ENCODE measurements at regions not wholly inside any gene's neighbourhood (a gene's known extent, or its start where the extent isn't known, plus 50 kb on each side); places are given as distances from the start of the nearest gene placed in this dataset.

GRCh38 chr16:85265810-85266209 is 153.5 kb upstream of the CIBAR2 start:
- Histone ChIP-seq H2AFZ (ENCODE audit: low read depth) (no peak overlapping the region), H4K20me1 (ENCODE audit: insufficient read depth) (no peaks in the 10 kb centered on the region), H3K4me3 (IDR thresholded peaks at IDR 0.05; ENCODE audit: insufficient read depth, low read depth, low read length) (no peak overlapping the region), H3K4me2 (no peak overlapping the region), H3K4me1 (ENCODE audit: low read depth, poor library complexity, severe bottlenecking) (no peaks in the 10 kb centered on the region), H3K27ac (no peak overlapping the region), H3K36me3 (ENCODE audit: insufficient read depth) (no peaks in the 10 kb centered on the region), H3K9ac (no peak overlapping the region), H3K27me3 (ENCODE audit: insufficient read depth, low read depth) (peaks cover 94% of the 10 kb centered on the region), H3K79me2 (ENCODE audit: insufficient read depth, low read depth) (no peaks in the 10 kb centered on the region)
- no peak for TF ChIP-seq CTCF (conservative IDR thresholded peaks at IDR 0.05; ENCODE audit: low read depth, low read length)

GRCh38 chr16:85266857-85267256 is 154.6 kb upstream of the CIBAR2 start:
- no peaks in the 10 kb centered on the region for H3K36me3 ChIP-seq (ENCODE audit: insufficient read depth)
- no peak overlapping the region for H3K27ac ChIP-seq
- H3K4me2 ChIP-seq = no peak overlapping the region
- H3K9ac ChIP-seq = no peak overlapping the region
- H3K4me3 ChIP-seq (IDR thresholded peaks at IDR 0.05; ENCODE audit: insufficient read depth, low read depth, low read length) = no peak overlapping the region
- peaks cover 94% of the 10 kb centered on the region for H3K27me3 ChIP-seq (ENCODE audit: insufficient read depth, low read depth)
- no peaks in the 10 kb centered on the region for H3K79me2 ChIP-seq (ENCODE audit: insufficient read depth, low read depth)
- no peak overlapping the region for H2AFZ ChIP-seq (ENCODE audit: low read depth)
- no peaks in the 10 kb centered on the region for H4K20me1 ChIP-seq (ENCODE audit: insufficient read depth)
- H3K4me1 ChIP-seq (ENCODE audit: low read depth, poor library complexity, severe bottlenecking) = no peaks in the 10 kb centered on the region
- no peak for TF ChIP-seq CTCF (conservative IDR thresholded peaks at IDR 0.05; ENCODE audit: low read depth, low read length)

GRCh38 chr16:85267414-85267945 is 155.2 kb upstream of the CIBAR2 start:
- Histone ChIP-seq H3K9ac (no peak overlapping the region), H3K79me2 (ENCODE audit: insufficient read depth, low read depth) (no peaks in the 10 kb centered on the region), H3K4me2 (no peak overlapping the region), H4K20me1 (ENCODE audit: insufficient read depth) (no peaks in the 10 kb centered on the region), H3K4me1 (ENCODE audit: low read depth, poor library complexity, severe bottlenecking) (no peaks in the 10 kb centered on the region), H3K27ac (no peak overlapping the region), H2AFZ (ENCODE audit: low read depth) (no peak overlapping the region), H3K27me3 (ENCODE audit: insufficient read depth, low read depth) (peaks cover 94% of the 10 kb centered on the region), H3K36me3 (ENCODE audit: insufficient read depth) (no peaks in the 10 kb centered on the region), H3K4me3 (IDR thresholded peaks at IDR 0.05; ENCODE audit: insufficient read depth, low read depth, low read length) (no peak overlapping the region)
- no peak for TF ChIP-seq CTCF (conservative IDR thresholded peaks at IDR 0.05; ENCODE audit: low read depth, low read length)

GRCh38 chr16:85269165-85269564 is 156.9 kb upstream of the CIBAR2 start:
- Histone ChIP-seq H3K27ac (no peak overlapping the region), H4K20me1 (ENCODE audit: insufficient read depth) (no peaks in the 10 kb centered on the region), H3K27me3 (ENCODE audit: insufficient read depth, low read depth) (peaks cover 92% of the 10 kb centered on the region), H2AFZ (ENCODE audit: low read depth) (no peak overlapping the region), H3K79me2 (ENCODE audit: insufficient read depth, low read depth) (no peaks in the 10 kb centered on the region), H3K4me2 (no peak overlapping the region), H3K4me3 (IDR thresholded peaks at IDR 0.05; ENCODE audit: insufficient read depth, low read depth, low read length) (no peak overlapping the region), H3K9ac (no peak overlapping the region), H3K4me1 (ENCODE audit: low read depth, poor library complexity, severe bottlenecking) (no peaks in the 10 kb centered on the region), H3K36me3 (ENCODE audit: insufficient read depth) (no peaks in the 10 kb centered on the region)
- no peak for TF ChIP-seq CTCF (conservative IDR thresholded peaks at IDR 0.05; ENCODE audit: low read depth, low read length)

Measured in KMS-11 (cell line).